ENCODE measurements at regions not wholly inside any gene's neighbourhood (a gene's known extent, or its start where the extent isn't known, plus 50 kb on each side); places are given as distances from the start of the nearest gene placed in this dataset.

DNA sequence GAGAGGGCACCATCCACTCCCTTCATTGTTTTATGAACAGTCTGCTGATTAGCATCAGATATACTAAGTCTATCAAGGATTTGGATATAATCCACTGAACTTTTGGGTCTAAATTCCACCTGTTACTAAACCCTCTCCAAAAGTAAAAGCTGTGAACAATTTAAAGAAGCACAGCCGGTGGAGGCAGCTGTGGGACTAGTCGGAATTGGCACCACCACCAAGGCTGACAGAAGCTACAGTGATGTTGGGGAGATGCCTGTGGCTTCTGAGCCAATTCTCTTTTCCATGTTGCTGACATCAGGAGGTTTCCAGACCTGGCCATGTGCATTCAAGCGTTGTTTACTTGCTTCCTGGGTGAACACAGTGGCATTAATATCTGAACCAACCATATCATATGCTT, 679.0 kb upstream of the CA10 start:
- no peaks in the 10 kb centered on the region for H3K36me3 ChIP-seq (ENCODE audit: control insufficient read depth in 2 of 2, extremely low read depth in 1 of 2, insufficient read depth in 2 of 2, low read length in 2 of 2)
- BruUV-seq (replicated peaks) = no TSS peak
- no peak overlapping the region for H3K4me3 ChIP-seq (replicated peaks in 1 of 3; ENCODE audit: insufficient read depth in 1 of 3, low read depth in 1 of 3, low read length in 3 of 3)
- FAIRE-seq (no peak), DNase-seq (ENCODE audit: low read depth, low spot score) (no peak)
- H3K79me2 ChIP-seq (ENCODE audit: control insufficient read depth, insufficient read depth, low read length) = no peaks in the 10 kb centered on the region
- no peak overlapping the region for H3K27ac ChIP-seq (ENCODE audit: insufficient read depth, low read depth, low read length)
- no peaks in the 10 kb centered on the region for H3K27me3 ChIP-seq (ENCODE audit: control insufficient read depth in 2 of 2, insufficient read depth in 2 of 2, low read length in 2 of 2)
- intact Hi-C loops (cut with micrococcal nuclease) (no loop called here), dilution Hi-C loops (cut with MboI; ENCODE audit: extremely low pct_ligation_motif_present, low sequenced_read_pairs) (no loop called here)
- no peak overlapping the region for H3K4me2 ChIP-seq (ENCODE audit: insufficient read depth, low read length)
- POLR2A ChIA-PET = no interaction called here
- no peaks in the 10 kb centered on the region for H3K9me3 ChIP-seq (replicated peaks; ENCODE audit: control insufficient read depth, insufficient read depth, low read length)
- no peaks in the 10 kb centered on the region for H3K9me1 ChIP-seq (replicated peaks; ENCODE audit: control insufficient read depth, extremely low read depth, insufficient read depth, low read length)
- no peak overlapping the region for H2AFZ ChIP-seq (ENCODE audit: low read depth, low read length)
- no peaks in the 10 kb centered on the region for H4K20me1 ChIP-seq (replicated peaks; ENCODE audit: control insufficient read depth, extremely low read depth, insufficient read depth, low read length)
- H3K9ac ChIP-seq (replicated peaks; ENCODE audit: extremely low read depth, insufficient read depth, low read length) = no peak overlapping the region
- TF ChIP-seq POLR2AphosphoS5 (IDR thresholded peaks at IDR 0.05; ENCODE audit: insufficient read depth, low read depth, low read length) (no peak), JUN (IDR thresholded peaks at IDR 0.05; ENCODE audit: borderline replicate concordance, insufficient read depth, insufficient read length, low read depth) (no peak), EZH2 (IDR thresholded peaks at IDR 0.05; ENCODE audit: borderline replicate concordance, low read depth, low read length, severe bottlenecking) (no peak), MAX (IDR thresholded peaks at IDR 0.05; ENCODE audit: insufficient read depth, insufficient read length) (no peak)
- TF ChIP-seq, protein P1, sequence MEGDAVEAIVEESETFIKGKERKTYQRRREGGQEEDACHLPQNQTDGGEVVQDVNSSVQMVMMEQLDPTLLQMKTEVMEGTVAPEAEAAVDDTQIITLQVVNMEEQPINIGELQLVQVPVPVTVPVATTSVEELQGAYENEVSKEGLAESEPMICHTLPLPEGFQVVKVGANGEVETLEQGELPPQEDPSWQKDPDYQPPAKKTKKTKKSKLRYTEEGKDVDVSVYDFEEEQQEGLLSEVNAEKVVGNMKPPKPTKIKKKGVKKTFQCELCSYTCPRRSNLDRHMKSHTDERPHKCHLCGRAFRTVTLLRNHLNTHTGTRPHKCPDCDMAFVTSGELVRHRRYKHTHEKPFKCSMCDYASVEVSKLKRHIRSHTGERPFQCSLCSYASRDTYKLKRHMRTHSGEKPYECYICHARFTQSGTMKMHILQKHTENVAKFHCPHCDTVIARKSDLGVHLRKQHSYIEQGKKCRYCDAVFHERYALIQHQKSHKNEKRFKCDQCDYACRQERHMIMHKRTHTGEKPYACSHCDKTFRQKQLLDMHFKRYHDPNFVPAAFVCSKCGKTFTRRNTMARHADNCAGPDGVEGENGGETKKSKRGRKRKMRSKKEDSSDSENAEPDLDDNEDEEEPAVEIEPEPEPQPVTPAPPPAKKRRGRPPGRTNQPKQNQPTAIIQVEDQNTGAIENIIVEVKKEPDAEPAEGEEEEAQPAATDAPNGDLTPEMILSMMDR (IDR thresholded peaks at IDR 0.05; ENCODE audit: extremely low read depth in 1 of 2, insufficient read depth in 1 of 2, low read depth in 1 of 2, low read length in 2 of 2) = no peak
- CTCF ChIA-PET = no interaction called here
- H3K4me1 ChIP-seq (ENCODE audit: control insufficient read depth, extremely low read depth, insufficient read depth, low read length) = no peaks in the 10 kb centered on the region

- BruUV-seq (replicated peaks) = no TSS peak
- dilution Hi-C loops (cut with MboI; ENCODE audit: extremely low pct_ligation_motif_present, low sequenced_read_pairs) (no loop called here), intact Hi-C loops (cut with micrococcal nuclease) (no loop called here)
- Histone ChIP-seq H3K27me3 (ENCODE audit: control insufficient read depth in 2 of 2, insufficient read depth in 2 of 2, low read length in 2 of 2) (no peaks in the 10 kb centered on the region), H3K9ac (replicated peaks; ENCODE audit: extremely low read depth, insufficient read depth, low read length) (no peak overlapping the region), H3K4me2 (ENCODE audit: insufficient read depth, low read length) (no peak overlapping the region), H3K36me3 (ENCODE audit: control insufficient read depth in 2 of 2, extremely low read depth in 1 of 2, insufficient read depth in 2 of 2, low read length in 2 of 2) (no peaks in the 10 kb centered on the region), H3K79me2 (ENCODE audit: control insufficient read depth, insufficient read depth, low read length) (no peaks in the 10 kb centered on the region), H3K4me3 (replicated peaks in 1 of 3; ENCODE audit: insufficient read depth in 1 of 3, low read depth in 1 of 3, low read length in 3 of 3) (no peak overlapping the region), H3K9me1 (replicated peaks; ENCODE audit: control insufficient read depth, extremely low read depth, insufficient read depth, low read length) (no peaks in the 10 kb centered on the region), H4K20me1 (replicated peaks; ENCODE audit: control insufficient read depth, extremely low read depth, insufficient read depth, low read length) (no peaks in the 10 kb centered on the region), H3K27ac (ENCODE audit: insufficient read depth, low read depth, low read length) (no peak overlapping the region), H2AFZ (ENCODE audit: low read depth, low read length) (no peak overlapping the region), H3K9me3 (replicated peaks; ENCODE audit: control insufficient read depth, insufficient read depth, low read length) (no peaks in the 10 kb centered on the region), H3K4me1 (ENCODE audit: control insufficient read depth, extremely low read depth, insufficient read depth, low read length) (no peaks in the 10 kb centered on the region)
- FAIRE-seq = no peak
- ChIA-PET POLR2A (no interaction called here), CTCF (no interaction called here)
- TF ChIP-seq MAX (IDR thresholded peaks at IDR 0.05; ENCODE audit: insufficient read depth, insufficient read length) = no peak
- DNase-seq (ENCODE audit: low read depth, low spot score) = no peak
These were observed 673.0 kb upstream of the CA10 start for GRCh38 chr17:52831536-52831935.
